Fibroblast of lung (primary cell): ENCODE measurements at regions not wholly inside any gene's neighbourhood (a gene's known extent, or its start where the extent isn't known, plus 50 kb on each side); places are given as distances from the start of the nearest gene placed in this dataset.

Experiments
- EZH2 ChIP-seq: IDR thresholded peaks from 2 replicates; pipeline ENCODE4 v1.5.1; 2012; ENCODE audit warnings: low read length, control low read depth, mild to moderate bottlenecking; ENCODE audit errors: missing control alignments
- TF ChIP-seq, protein P1 (sequence below), 2 donors: IDR thresholded peaks in 1 of 2; conservative IDR thresholded peaks in 1 of 2; 1 replicate in 1 of 2; 2 replicates in 1 of 2; pipeline ENCODE4 v1.5.1; 2011 to 2012; ENCODE audit warnings: low read length in 2 of 2, control low read depth in 1 of 2, inconsistent platforms in 1 of 2, low read depth in 1 of 2, mild to moderate bottlenecking in 1 of 2

DNA sequence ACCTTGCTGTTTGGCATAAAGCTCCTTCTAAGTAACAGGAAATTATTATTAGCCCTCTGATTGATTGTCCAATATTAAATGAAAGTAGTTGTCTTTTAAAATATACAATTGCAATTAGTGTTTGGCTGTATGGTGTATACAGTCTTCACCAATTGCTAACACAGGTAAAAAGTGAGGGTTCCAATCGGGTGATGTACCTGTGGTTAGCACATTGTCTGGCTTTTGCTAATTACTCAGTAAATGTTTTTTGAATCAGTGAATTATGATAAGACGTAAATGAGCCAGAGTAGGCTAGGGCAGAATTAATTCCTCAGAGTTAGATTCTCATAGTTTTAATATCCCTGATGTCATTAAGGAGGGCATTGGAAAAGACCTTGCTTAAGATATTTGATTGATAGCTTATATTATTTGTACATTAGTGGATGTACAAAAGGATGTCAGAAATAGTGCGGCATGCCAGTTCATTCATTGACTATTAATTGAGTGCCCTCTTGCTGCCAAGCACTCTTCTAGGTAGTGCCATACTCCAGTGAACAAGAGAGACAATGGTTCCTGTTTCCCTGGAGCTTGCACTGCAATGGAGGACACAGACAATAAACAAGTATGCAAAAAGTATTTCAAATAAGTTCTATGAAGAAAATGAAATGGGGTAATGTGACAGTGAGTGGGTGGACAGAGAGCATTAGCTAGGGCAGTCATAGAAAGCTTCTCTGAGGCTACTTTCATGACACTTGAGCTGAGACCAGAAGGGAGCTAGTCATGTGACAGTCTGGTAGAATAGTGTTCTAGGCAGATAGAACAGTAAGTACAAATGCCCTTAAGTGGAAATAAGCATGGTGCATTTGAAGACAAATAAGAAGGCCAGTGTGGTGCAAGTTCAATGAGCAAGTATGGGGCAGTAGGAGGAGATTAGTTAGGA is 205.9 kb upstream of the CASK start:
- TF ChIP-seq, protein P1, sequence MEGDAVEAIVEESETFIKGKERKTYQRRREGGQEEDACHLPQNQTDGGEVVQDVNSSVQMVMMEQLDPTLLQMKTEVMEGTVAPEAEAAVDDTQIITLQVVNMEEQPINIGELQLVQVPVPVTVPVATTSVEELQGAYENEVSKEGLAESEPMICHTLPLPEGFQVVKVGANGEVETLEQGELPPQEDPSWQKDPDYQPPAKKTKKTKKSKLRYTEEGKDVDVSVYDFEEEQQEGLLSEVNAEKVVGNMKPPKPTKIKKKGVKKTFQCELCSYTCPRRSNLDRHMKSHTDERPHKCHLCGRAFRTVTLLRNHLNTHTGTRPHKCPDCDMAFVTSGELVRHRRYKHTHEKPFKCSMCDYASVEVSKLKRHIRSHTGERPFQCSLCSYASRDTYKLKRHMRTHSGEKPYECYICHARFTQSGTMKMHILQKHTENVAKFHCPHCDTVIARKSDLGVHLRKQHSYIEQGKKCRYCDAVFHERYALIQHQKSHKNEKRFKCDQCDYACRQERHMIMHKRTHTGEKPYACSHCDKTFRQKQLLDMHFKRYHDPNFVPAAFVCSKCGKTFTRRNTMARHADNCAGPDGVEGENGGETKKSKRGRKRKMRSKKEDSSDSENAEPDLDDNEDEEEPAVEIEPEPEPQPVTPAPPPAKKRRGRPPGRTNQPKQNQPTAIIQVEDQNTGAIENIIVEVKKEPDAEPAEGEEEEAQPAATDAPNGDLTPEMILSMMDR (conservative IDR thresholded peaks at IDR 0.05 in 1 of 2, IDR thresholded peaks at IDR 0.05 in 1 of 2; ENCODE audit: low read depth in 1 of 2, low read length in 2 of 2) = no peak
- no peak for TF ChIP-seq EZH2
